EL (cell line): ENCODE measurements at regions not wholly inside any gene's neighbourhood (a gene's known extent, or its start where the extent isn't known, plus 50 kb on each side); places are given as distances from the start of the nearest gene placed in this dataset.

Experiments used
- DNase-seq: peaks from one replicate; pipeline ENCODE4 v3.0.0-alpha.2; 2016

DNA sequence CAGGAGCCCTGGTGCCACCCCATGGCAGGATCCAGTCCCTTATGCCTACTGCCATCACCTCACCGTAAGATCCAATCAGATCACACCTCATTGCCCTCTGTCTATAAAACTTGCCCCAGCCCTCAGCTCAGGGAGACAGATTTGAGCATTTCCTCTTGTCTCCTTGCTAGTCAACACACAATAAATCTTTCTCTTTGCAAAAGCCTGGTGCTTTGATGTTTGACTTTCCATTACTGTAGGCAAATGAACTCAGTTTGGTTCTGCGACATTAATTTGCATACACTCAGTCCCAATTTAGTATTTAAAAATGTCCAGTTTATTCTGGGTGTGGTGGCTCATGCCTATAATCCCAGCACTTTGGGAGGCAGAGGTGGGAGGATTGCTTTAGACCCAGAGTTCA is 188.4 kb downstream of the AEBP2 start:
- no peak for DNase-seq

DNA sequence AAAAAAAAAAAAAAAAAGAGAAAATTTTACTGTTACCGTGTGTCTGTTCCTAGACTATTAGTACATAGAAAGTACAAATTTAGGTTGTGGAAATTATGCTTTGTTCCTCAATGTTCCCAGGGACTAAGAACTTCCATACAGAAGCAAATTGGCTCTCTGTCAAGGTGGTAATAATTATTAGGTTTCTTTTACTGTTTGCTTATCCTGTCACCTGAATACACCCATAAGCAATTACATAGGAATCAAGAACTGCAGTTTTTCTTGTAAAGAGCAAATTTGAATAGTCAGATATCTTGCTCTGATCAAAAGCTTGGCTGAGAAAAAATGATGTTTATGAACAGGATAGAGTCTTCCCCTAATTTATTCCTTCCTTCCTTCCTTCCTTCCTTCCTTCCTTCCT is 191.2 kb downstream of the AEBP2 start:
- DNase-seq, result no peak

- no peak for DNase-seq
Observed at GRCh38 chr12:19633194-19633593, 193.9 kb downstream of the AEBP2 start.

DNA sequence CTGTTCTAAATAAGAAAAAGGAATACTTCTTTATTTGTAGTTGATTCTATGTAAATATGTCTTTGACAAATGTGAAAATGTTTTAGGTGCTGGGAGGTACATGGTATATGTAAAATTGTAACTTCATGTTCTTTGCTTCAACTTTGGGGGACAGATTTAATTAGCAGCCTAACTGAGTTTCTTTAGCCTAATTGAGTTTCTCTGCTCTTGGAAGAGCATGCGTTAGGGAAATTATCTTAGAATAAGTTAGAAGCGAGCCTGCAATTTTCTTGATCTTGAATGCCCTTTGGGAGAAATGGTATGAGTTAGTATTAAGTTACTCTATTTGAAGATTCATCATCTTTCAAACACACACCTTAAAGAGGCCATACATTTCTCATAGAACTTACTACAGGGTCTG is 194.3 kb downstream of the AEBP2 start:
- no peak for DNase-seq

GRCh38 chr12:19639781-19640415 is 200.6 kb downstream of the AEBP2 start:
- no peak for DNase-seq

GRCh38 chr12:19641235-19642080 is 202.2 kb downstream of the AEBP2 start:
- no peak for DNase-seq

GRCh38 chr12:19642345-19642744 is 203.1 kb downstream of the AEBP2 start:
- DNase-seq, result no peak

- peak; percentile 36 for DNase-seq
Observed at GRCh38 chr12:19643635-19644034, 204.3 kb downstream of the AEBP2 start.

DNA sequence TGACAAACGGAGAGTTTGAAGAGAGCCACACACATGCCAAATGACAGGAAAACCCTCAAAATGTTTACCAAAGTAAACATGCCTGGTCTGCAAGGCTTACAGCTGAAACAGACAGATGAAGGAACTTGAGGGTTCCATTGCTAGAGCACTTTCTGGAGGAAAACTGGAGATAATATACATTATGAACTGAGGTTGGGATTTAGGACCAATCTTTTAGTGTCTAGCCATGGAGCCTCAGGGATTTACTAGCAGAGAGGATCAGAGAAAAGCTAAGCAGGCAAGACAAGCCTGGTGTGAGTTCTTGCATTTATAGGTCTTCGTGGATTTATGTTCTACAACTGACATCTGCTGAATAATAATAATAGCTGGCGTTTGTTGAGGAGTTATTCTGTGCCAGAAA is 205.3 kb downstream of the AEBP2 start:
- no peak for DNase-seq

- DNase-seq, result no peak
Observed at GRCh38 chr12:19645823-19646222, 206.5 kb downstream of the AEBP2 start.

GRCh38 chr12:19646599-19646998 is 207.3 kb downstream of the AEBP2 start:
- no peak for DNase-seq

DNA sequence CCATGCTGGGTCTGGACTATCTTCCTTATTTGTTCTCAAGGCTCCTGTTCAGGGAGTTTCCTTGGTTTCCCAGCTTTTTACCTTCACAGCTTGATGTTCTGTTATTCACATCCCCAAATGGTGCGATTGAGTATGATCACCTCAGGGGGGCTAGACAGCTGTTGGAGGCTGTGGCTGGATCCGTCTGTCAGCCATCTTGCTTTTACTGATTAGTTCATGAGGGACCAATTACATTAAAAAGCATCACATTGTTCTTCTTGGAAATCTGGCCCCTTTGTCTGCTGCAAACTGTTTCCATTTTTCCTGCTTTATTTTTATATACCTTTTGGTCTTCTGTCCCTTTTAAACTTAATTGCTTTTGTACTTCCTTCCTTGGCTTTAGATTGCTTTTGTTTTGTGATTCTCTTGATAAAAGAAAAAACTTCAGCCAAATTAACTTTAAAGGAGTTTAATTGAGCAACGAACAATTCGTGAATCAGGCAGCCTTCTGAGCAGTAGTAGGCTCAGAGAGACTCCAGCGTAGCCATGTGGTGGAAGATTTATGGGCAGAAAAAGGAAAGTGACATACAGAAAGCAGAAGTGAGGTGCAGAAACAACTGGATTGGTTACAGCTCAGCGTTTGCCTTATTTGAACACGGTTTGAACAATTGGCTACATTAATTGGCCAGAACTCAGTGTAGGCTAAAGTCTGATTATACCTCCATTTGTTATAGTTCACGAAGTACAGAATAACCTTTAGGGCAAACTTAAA is 208.7 kb downstream of the AEBP2 start:
- no peak for DNase-seq

DNA sequence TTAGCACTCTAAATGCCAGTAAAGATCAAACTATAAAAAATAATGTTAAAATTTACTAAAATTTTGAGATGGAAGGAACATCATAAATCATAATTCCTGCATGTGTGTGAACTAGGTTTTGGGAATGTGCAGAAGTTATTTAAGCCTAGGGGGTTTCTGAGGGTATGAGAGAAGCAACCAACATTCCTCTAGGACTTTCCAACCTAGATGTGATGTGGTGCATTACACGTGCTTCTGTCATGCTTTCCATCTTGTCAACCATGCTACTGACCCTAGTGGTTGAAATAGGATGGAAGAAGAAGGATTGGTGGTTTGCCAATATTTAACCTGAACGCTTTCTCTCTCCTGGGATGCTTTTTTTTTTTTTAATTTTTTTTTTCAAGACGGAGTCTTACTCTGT is 209.3 kb downstream of the AEBP2 start:
- DNase-seq, result no peak

GRCh38 chr12:19652386-19652785 is 213.1 kb downstream of the AEBP2 start:
- no peak for DNase-seq

- DNase-seq, result peak; percentile 65
Observed at GRCh38 chr12:19654650-19655376, 215.5 kb downstream of the AEBP2 start.

GRCh38 chr12:19657118-19657731 is 217.9 kb downstream of the AEBP2 start:
- peak; percentile 39 for DNase-seq

- no peak for DNase-seq
Observed at GRCh38 chr12:19657732-19658130, 218.4 kb downstream of the AEBP2 start.

- DNase-seq, result no peak
Observed at GRCh38 chr12:19659086-19659485, 219.8 kb downstream of the AEBP2 start.

DNA sequence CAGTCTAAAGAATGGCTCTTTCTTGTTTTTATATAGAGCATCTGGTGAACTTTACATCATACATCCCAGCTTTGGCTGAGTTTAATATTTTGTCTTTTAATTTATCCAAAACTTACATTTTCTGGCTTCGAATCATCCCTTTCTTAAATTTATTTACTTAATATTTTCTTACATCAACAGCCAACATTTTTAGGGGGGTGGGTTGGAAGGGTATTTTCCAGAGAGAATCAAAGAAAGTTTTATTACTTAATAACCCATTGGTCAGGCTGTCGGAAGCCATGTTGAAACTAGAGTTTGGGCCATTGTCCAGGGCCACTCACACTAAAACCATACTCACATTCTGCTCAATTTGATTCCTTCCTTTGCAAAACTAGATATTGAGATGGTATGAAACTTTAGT is 220.2 kb downstream of the AEBP2 start:
- DNase-seq, result no peak

GRCh38 chr12:19665121-19665900 is 226.0 kb downstream of the AEBP2 start:
- no peak for DNase-seq

- no peak for DNase-seq
Observed at GRCh38 chr12:19666070-19666469, 226.8 kb downstream of the AEBP2 start.

- no peak for DNase-seq
Observed at GRCh38 chr12:19669793-19670192, 230.5 kb downstream of the AEBP2 start.
